BE2C (cell line): ENCODE measurements at regions not wholly inside any gene's neighbourhood (a gene's known extent, or its start where the extent isn't known, plus 50 kb on each side); places are given as distances from the start of the nearest gene placed in this dataset.

Experiments used
- DNase-seq: peaks from one replicate; pipeline ENCODE4 v3.0.0-alpha.2; 2020
- H3K27me3 ChIP-seq: fragments of 250-450 bp; sonication (Bioruptor Pico); 2 replicates; pipeline ENCODE4 v1.5.1; 2020; ENCODE audit warnings: mild to moderate bottlenecking
- H3K36me3 ChIP-seq: fragments of 250-450 bp; sonication (Bioruptor Pico); 2 replicates; pipeline ENCODE4 v1.5.1; 2020; ENCODE audit warnings: mild to moderate bottlenecking
- H3K4me1 ChIP-seq: fragments of 250-450 bp; sonication (Bioruptor Pico); 2 replicates; pipeline ENCODE4 v1.5.1; 2020
- H3K4me3 ChIP-seq: 2 replicates; pipeline ENCODE4 v1.5.1; 2011; ENCODE audit warnings: low read depth, low read length
- H3K9me3 ChIP-seq: fragments of 250-450 bp; sonication (Bioruptor Pico); 2 replicates; pipeline ENCODE4 v1.5.1; 2020
- CTCF ChIP-seq: IDR thresholded peaks from 2 replicates; pipeline ENCODE4 v1.5.1; 2012; ENCODE audit warnings: mild to moderate bottlenecking, low read depth, low read length

- Histone ChIP-seq H3K4me1 (peaks cover 4% of the 10 kb centered on the region), H3K4me3 (peak overlapping the region; percentile 75), H3K9me3 (no peaks in the 10 kb centered on the region), H3K36me3 (no peaks in the 10 kb centered on the region), H3K27me3 (no peaks in the 10 kb centered on the region)
- no peak for TF ChIP-seq CTCF
- DNase-seq: peak; percentile 82
Observed at GRCh38 chr5:77852514-77853352, 76.6 kb upstream of the TBCA start.

- Histone ChIP-seq H3K4me3 (peak overlapping the region; percentile 75), H3K27me3 (no peaks in the 10 kb centered on the region), H3K9me3 (no peaks in the 10 kb centered on the region), H3K36me3 (no peaks in the 10 kb centered on the region), H3K4me1 (peaks cover 4% of the 10 kb centered on the region)
- no peak for DNase-seq
- no peak for TF ChIP-seq CTCF
Observed at GRCh38 chr5:77852068-77852513, 76.0 kb upstream of the TBCA start.

- no peaks in the 10 kb centered on the region for H3K27me3 ChIP-seq
- H3K4me3 ChIP-seq: peak overlapping the region; percentile 75
- peak; percentile 41 for DNase-seq
- no peaks in the 10 kb centered on the region for H3K36me3 ChIP-seq
- no peaks in the 10 kb centered on the region for H3K9me3 ChIP-seq
- no peak for TF ChIP-seq CTCF
- H3K4me1 ChIP-seq: peaks cover 4% of the 10 kb centered on the region
Observed at GRCh38 chr5:77851176-77852067, 75.3 kb upstream of the TBCA start.

GRCh38 chr5:77850536-77851175 lies 74.5 kb upstream of the TBCA start:
- no peak for DNase-seq
- Histone ChIP-seq H3K4me3 (no peak overlapping the region), H3K4me1 (peaks cover 4% of the 10 kb centered on the region), H3K27me3 (no peaks in the 10 kb centered on the region), H3K9me3 (no peaks in the 10 kb centered on the region), H3K36me3 (no peaks in the 10 kb centered on the region)
- TF ChIP-seq CTCF: no peak

- H3K36me3 ChIP-seq: no peaks in the 10 kb centered on the region
- no peaks in the 10 kb centered on the region for H3K9me3 ChIP-seq
- H3K4me3 ChIP-seq: no peak overlapping the region
- TF ChIP-seq CTCF: no peak
- peaks cover 4% of the 10 kb centered on the region for H3K4me1 ChIP-seq
- no peak for DNase-seq
- H3K27me3 ChIP-seq: no peaks in the 10 kb centered on the region
Observed at GRCh38 chr5:77849308-77849900, 73.3 kb upstream of the TBCA start.
